Kidney (tissue), 13 donors: ENCODE measurements at regions not wholly inside any gene's neighbourhood (a gene's known extent, or its start where the extent isn't known, plus 50 kb on each side); places are given as distances from the start of the nearest gene placed in this dataset.

ENCODE experiments used
- DNase-seq, 5 donors: peaks; one replicate each; pipeline ENCODE4 v3.0.0-alpha.2; 2013 to 2020
- FAIRE-seq: peaks from 2 replicates; lab custom pipeline; 2012; peaks lifted over from hg19 to GRCh38; lab: Jason Lieb, UNC
- H3K27ac ChIP-seq, 2 donors: one replicate each; pipeline ENCODE4 v1.7.0; 2013; ENCODE audit warnings: low read depth in 2 of 2, low read length in 2 of 2, inconsistent platforms in 1 of 2
- H3K27me3 ChIP-seq: one replicate; pipeline ENCODE4 v1.7.1; 2013; ENCODE audit warnings: low read length, inconsistent platforms; ENCODE audit not compliant: control insufficient read depth, insufficient read depth
- H3K36me3 ChIP-seq, 3 donors: one replicate each; pipeline versions ENCODE4 v1.7.0 to v1.7.1; 2013; ENCODE audit warnings: low read length in 3 of 3, control low read depth in 1 of 3, inconsistent platforms in 1 of 3; ENCODE audit not compliant: insufficient read depth in 3 of 3, control insufficient read depth in 2 of 3
- H3K4me1 ChIP-seq, 3 donors: one replicate each; pipeline versions ENCODE4 v1.7.0 to v1.7.1; 2013; ENCODE audit warnings: low read length in 3 of 3, inconsistent platforms in 1 of 3, low read depth in 1 of 3; ENCODE audit not compliant: control insufficient read depth in 2 of 3, insufficient read depth in 2 of 3
- H3K4me3 ChIP-seq, 3 donors: one replicate each; pipeline versions ENCODE4 v1.7.0 to v1.8.1; 2013; ENCODE audit warnings: low read length in 3 of 3, control low read depth in 1 of 3, inconsistent platforms in 1 of 3
- H3K9ac ChIP-seq, 3 donors: one replicate each; pipeline versions ENCODE4 v1.7.0 to v1.7.1; 2013; ENCODE audit warnings: low read length in 3 of 3, control low read depth in 1 of 3, inconsistent platforms in 1 of 3
- H3K9me3 ChIP-seq, 3 donors: one replicate each; pipeline versions ENCODE4 v1.7.0 to v1.7.1; 2013; ENCODE audit warnings: low read length in 3 of 3, control low read depth in 1 of 3, inconsistent platforms in 1 of 3; ENCODE audit not compliant: control insufficient read depth in 2 of 3, insufficient read depth in 1 of 3
- CTCF ChIP-seq: IDR thresholded peaks from 3 replicates; pipeline ENCODE4 v1.5.1; 2012; ENCODE audit warnings: mild to moderate bottlenecking, moderate library complexity, borderline replicate concordance; ENCODE audit not compliant: insufficient read depth; ENCODE audit errors: extremely low read depth
- intact Hi-C: fragments of 100-400 bp; cut with DNase I; formaldehyde crosslinking; loops from one replicate; pipeline ENCODE4 v1.11.1; 2022
- donor health status: control.
- donor health status: control.
- donor health status: control.
- donor health status: control.
- donor health status: control.
- donor health status: DM: yes; HTN: yes; CAD: no.
- donor health status: Normal renal cell carcinoma (clear cell type).

- Histone ChIP-seq H3K4me3 (no peak overlapping the region), H3K27me3 (no peaks in the 10 kb centered on the region), H3K4me1 (no peaks in the 10 kb centered on the region), H3K36me3 (no peaks in the 10 kb centered on the region), H3K9ac (no peak overlapping the region), H3K9me3 (no peaks in the 10 kb centered on the region), H3K27ac (no peak overlapping the region)
- intact Hi-C loops: no loop called here
- TF ChIP-seq CTCF: no peak
- FAIRE-seq: no peak
- no peak for DNase-seq
Observed at GRCh38 chr14:65853407-65853955, 441.0 kb downstream of the FUT8 start.

GRCh38 chr14:65854215-65854614 is 441.7 kb downstream of the FUT8 start:
- H3K27ac ChIP-seq: no peak overlapping the region
- TF ChIP-seq CTCF: no peak
- DNase-seq: no peak

GRCh38 chr14:65860956-65861611 is 448.6 kb downstream of the FUT8 start:
- Histone ChIP-seq H3K4me3 (no peak overlapping the region), H3K4me1 (no peaks in the 10 kb centered on the region), H3K9ac (no peak overlapping the region), H3K27ac (no peak overlapping the region), H3K27me3 (no peaks in the 10 kb centered on the region), H3K36me3 (no peaks in the 10 kb centered on the region), H3K9me3 (no peaks in the 10 kb centered on the region)
- intact Hi-C loops: no loop called here
- FAIRE-seq (no peak), DNase-seq (no peak)
- no peak for TF ChIP-seq CTCF

More at GRCh38 chr14:65854215-65854614, 441.7 kb downstream of the FUT8 start:
- Histone ChIP-seq H3K36me3 (no peaks in the 10 kb centered on the region), H3K4me3 (no peak overlapping the region), H3K27me3 (no peaks in the 10 kb centered on the region), H3K4me1 (no peaks in the 10 kb centered on the region), H3K9ac (no peak overlapping the region), H3K9me3 (no peaks in the 10 kb centered on the region)
- intact Hi-C loops: no loop called here
- FAIRE-seq: no peak

- no peak for FAIRE-seq
- no peak for TF ChIP-seq CTCF
Observed at GRCh38 chr14:65864549-65864948, 452.0 kb downstream of the FUT8 start.

More at GRCh38 chr14:65864549-65864948, 452.0 kb downstream of the FUT8 start:
- H3K27me3 ChIP-seq: no peaks in the 10 kb centered on the region
- H3K4me3 ChIP-seq: no peak overlapping the region
- no peak overlapping the region for H3K9ac ChIP-seq
- H3K27ac ChIP-seq: no peak overlapping the region
- no peaks in the 10 kb centered on the region for H3K36me3 ChIP-seq
- no peak for DNase-seq
- no peaks in the 10 kb centered on the region for H3K4me1 ChIP-seq
- no peaks in the 10 kb centered on the region for H3K9me3 ChIP-seq
- intact Hi-C loops: no loop called here
